Hepatocyte (in vitro differentiated cells): ENCODE measurements at regions not wholly inside any gene's neighbourhood (a gene's known extent, or its start where the extent isn't known, plus 50 kb on each side); places are given as distances from the start of the nearest gene placed in this dataset.

Source experiments
- DNase-seq: peaks from one replicate; pipeline ENCODE4 v3.0.0-alpha.2; 2016; ENCODE audit warnings: low spot score
- H2AFZ ChIP-seq: fragments of 200-600 bp; sonication (generic); 2 replicates; pipeline ENCODE4 v1.6.0; 2016; ENCODE audit warnings: antibody characterized with exemption, mild to moderate bottlenecking
- H3K27ac ChIP-seq: fragments of 200-600 bp; sonication (generic); 2 replicates; pipeline ENCODE4 v1.5.1; 2016; ENCODE audit warnings: mild to moderate bottlenecking
- H3K27me3 ChIP-seq: fragments of 200-600 bp; sonication (generic); 2 replicates; pipeline ENCODE4 v1.6.1; 2016
- H3K36me3 ChIP-seq: fragments of 200-600 bp; sonication (generic); replicated peaks from 2 replicates; pipeline ENCODE4 v1.5.1; 2016; ENCODE audit warnings: low read depth; ENCODE audit not compliant: insufficient read depth
- H3K4me1 ChIP-seq: fragments of 200-600 bp; sonication (generic); 2 replicates; pipeline ENCODE4 v1.5.1; 2016; ENCODE audit warnings: mild to moderate bottlenecking, moderate library complexity; ENCODE audit not compliant: insufficient read depth
- H3K4me2 ChIP-seq: fragments of 200-600 bp; sonication (generic); 2 replicates; pipeline ENCODE4 v1.6.0; 2016
- H3K4me3 ChIP-seq: fragments of 200-600 bp; sonication (generic); 2 replicates; pipeline ENCODE4 v1.5.1; 2016; ENCODE audit warnings: mild to moderate bottlenecking
- H3K79me2 ChIP-seq: fragments of 200-600 bp; sonication (generic); 2 replicates; pipeline ENCODE4 v1.6.0; 2017; ENCODE audit warnings: mild to moderate bottlenecking
- H3K9me2 ChIP-seq: fragments of 200-600 bp; sonication (generic); replicated peaks from 2 replicates; pipeline ENCODE4 v1.6.0; 2017; ENCODE audit warnings: mild to moderate bottlenecking; ENCODE audit not compliant: insufficient read depth
- H3K9me3 ChIP-seq: fragments of 200-600 bp; sonication (generic); 2 replicates; pipeline ENCODE4 v1.5.1; 2016; ENCODE audit warnings: low read depth, mild to moderate bottlenecking
- H4K20me1 ChIP-seq: fragments of 200-600 bp; sonication (generic); 2 replicates; pipeline ENCODE4 v1.6.0; 2016; ENCODE audit warnings: mild to moderate bottlenecking; ENCODE audit not compliant: insufficient read depth, poor library complexity, severe bottlenecking
- EZH2 ChIP-seq: fragments of 200-600 bp; sonication (generic); IDR thresholded peaks from 2 replicates; pipeline ENCODE4 v1.6.1; 2016; ENCODE audit warnings: antibody characterized with exemption, mild to moderate bottlenecking, borderline replicate concordance
- EZH2phosphoT487 ChIP-seq: fragments of 200-600 bp; sonication (generic); IDR thresholded peaks from one replicate; pipeline ENCODE4 v1.6.1; 2018; ENCODE audit warnings: antibody characterized with exemption, mild to moderate bottlenecking, low read depth, moderate library complexity; ENCODE audit not compliant: unreplicated experiment, severe bottlenecking
- WGBS: methylation state at CpG from one replicate; pipeline ENCODE4 v1.1.6; 2016; ENCODE audit warnings: low lambda C conversion rate; ENCODE audit errors: missing lambda C conversion rate; 5-methylcytosine and 5-hydroxymethylcytosine counted together
- TF ChIP-seq, protein P1 (sequence below): fragments of 200-600 bp; sonication (generic); IDR thresholded peaks from 2 replicates; pipeline ENCODE4 v1.5.1; 2016; ENCODE audit warnings: antibody characterized with exemption, mild to moderate bottlenecking; ENCODE audit not compliant: poor library complexity

GRCh38 chr10:28111712-28112111 lies 112.8 kb upstream of the ODAD2 start:
- no peak overlapping the region for H3K4me2 ChIP-seq
- DNase-seq = no peak
- H3K27me3 ChIP-seq = no peaks in the 10 kb centered on the region
- no peak overlapping the region for H3K4me3 ChIP-seq
- no peaks in the 10 kb centered on the region for H3K36me3 ChIP-seq
- TF ChIP-seq EZH2 (no peak), EZH2phosphoT487 (no peak)
- TF ChIP-seq, protein P1, sequence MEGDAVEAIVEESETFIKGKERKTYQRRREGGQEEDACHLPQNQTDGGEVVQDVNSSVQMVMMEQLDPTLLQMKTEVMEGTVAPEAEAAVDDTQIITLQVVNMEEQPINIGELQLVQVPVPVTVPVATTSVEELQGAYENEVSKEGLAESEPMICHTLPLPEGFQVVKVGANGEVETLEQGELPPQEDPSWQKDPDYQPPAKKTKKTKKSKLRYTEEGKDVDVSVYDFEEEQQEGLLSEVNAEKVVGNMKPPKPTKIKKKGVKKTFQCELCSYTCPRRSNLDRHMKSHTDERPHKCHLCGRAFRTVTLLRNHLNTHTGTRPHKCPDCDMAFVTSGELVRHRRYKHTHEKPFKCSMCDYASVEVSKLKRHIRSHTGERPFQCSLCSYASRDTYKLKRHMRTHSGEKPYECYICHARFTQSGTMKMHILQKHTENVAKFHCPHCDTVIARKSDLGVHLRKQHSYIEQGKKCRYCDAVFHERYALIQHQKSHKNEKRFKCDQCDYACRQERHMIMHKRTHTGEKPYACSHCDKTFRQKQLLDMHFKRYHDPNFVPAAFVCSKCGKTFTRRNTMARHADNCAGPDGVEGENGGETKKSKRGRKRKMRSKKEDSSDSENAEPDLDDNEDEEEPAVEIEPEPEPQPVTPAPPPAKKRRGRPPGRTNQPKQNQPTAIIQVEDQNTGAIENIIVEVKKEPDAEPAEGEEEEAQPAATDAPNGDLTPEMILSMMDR = no peak
- H3K79me2 ChIP-seq = no peaks in the 10 kb centered on the region
- H2AFZ ChIP-seq = no peak overlapping the region
- WGBS = 93% methylated on average over 2 of the region's 2 CpGs
- H3K4me1 ChIP-seq = no peaks in the 10 kb centered on the region
- no peak overlapping the region for H3K27ac ChIP-seq
- H3K9me2 ChIP-seq = no peaks in the 10 kb centered on the region
- H3K9me3 ChIP-seq = no peaks in the 10 kb centered on the region
- H4K20me1 ChIP-seq = no peaks in the 10 kb centered on the region

- no peak for DNase-seq
- Histone ChIP-seq H3K4me2 (no peak overlapping the region), H2AFZ (no peak overlapping the region), H3K27me3 (no peaks in the 10 kb centered on the region), H3K9me2 (no peaks in the 10 kb centered on the region), H3K4me1 (no peaks in the 10 kb centered on the region), H3K9me3 (no peaks in the 10 kb centered on the region), H3K79me2 (no peaks in the 10 kb centered on the region), H4K20me1 (no peaks in the 10 kb centered on the region), H3K27ac (no peak overlapping the region), H3K4me3 (no peak overlapping the region), H3K36me3 (no peaks in the 10 kb centered on the region)
- TF ChIP-seq, protein P1 = no peak
- TF ChIP-seq EZH2 (no peak), EZH2phosphoT487 (no peak)
- 80% methylated on average over 8 of the region's 8 CpGs for WGBS
Observed at GRCh38 chr10:28105561-28105960, 106.7 kb upstream of the ODAD2 start.

GRCh38 chr10:28097633-28098032 lies 98.8 kb upstream of the ODAD2 start:
- Histone ChIP-seq H2AFZ (no peak overlapping the region), H4K20me1 (no peaks in the 10 kb centered on the region), H3K4me2 (no peak overlapping the region), H3K36me3 (no peaks in the 10 kb centered on the region), H3K9me2 (no peaks in the 10 kb centered on the region), H3K27me3 (no peaks in the 10 kb centered on the region), H3K4me1 (no peaks in the 10 kb centered on the region), H3K9me3 (no peaks in the 10 kb centered on the region), H3K27ac (no peak overlapping the region), H3K4me3 (no peak overlapping the region), H3K79me2 (no peaks in the 10 kb centered on the region)
- WGBS = 95% methylated on average over 3 of the region's 3 CpGs
- TF ChIP-seq EZH2phosphoT487 (no peak), EZH2 (no peak)
- TF ChIP-seq, protein P1 = no peak
- no peak for DNase-seq

- no peak for DNase-seq
- H3K4me1 ChIP-seq = no peaks in the 10 kb centered on the region
- H2AFZ ChIP-seq = no peak overlapping the region
- no peak for TF ChIP-seq EZH2phosphoT487
- TF ChIP-seq EZH2 = no peak
- no peaks in the 10 kb centered on the region for H3K36me3 ChIP-seq
- H3K79me2 ChIP-seq = no peaks in the 10 kb centered on the region
- no peaks in the 10 kb centered on the region for H4K20me1 ChIP-seq
- no peaks in the 10 kb centered on the region for H3K9me2 ChIP-seq
- no peaks in the 10 kb centered on the region for H3K9me3 ChIP-seq
- no peak overlapping the region for H3K27ac ChIP-seq
- 54% methylated on average over 5 of the region's 5 CpGs for WGBS
- H3K4me3 ChIP-seq = no peak overlapping the region
- H3K4me2 ChIP-seq = no peak overlapping the region
- no peaks in the 10 kb centered on the region for H3K27me3 ChIP-seq
Observed at GRCh38 chr10:28095791-28096378, 97.0 kb upstream of the ODAD2 start.
